M059J (cell line): ENCODE measurements at regions not wholly inside any gene's neighbourhood (a gene's known extent, or its start where the extent isn't known, plus 50 kb on each side); places are given as distances from the start of the nearest gene placed in this dataset.
A peak's percentile ranks its signal among the peaks of the same experiment; 100 is the strongest.

Experiments
- DNase-seq: peaks from one replicate; pipeline ENCODE4 v3.0.0-alpha.2; 2012; ENCODE audit warnings: low read depth

DNA sequence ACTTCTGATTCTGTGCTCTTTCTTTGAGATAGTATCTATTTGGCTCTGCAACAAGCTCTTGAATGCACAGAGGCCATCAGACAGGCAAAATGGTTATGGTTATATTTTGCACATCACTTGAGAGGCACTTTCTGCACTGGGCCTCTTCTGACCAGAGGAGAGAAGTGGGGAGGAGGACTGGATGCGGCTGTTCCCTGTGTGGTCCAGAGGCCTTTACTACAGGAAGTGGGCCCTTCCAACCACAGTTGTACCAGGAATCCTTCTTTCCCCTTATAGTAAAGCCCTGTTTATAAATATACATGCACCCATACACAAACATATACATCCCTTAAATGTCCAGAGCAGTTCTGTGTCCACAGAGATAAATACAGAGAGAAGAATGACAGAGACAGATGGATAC, 182.7 kb upstream of the HHIP start:
- no peak for DNase-seq

- no peak for DNase-seq
Observed at GRCh38 chr4:144463896-144464295, 182.1 kb upstream of the HHIP start.

GRCh38 chr4:144465546-144465945, 180.4 kb upstream of the HHIP start:
- no peak for DNase-seq

- DNase-seq = no peak
Observed at GRCh38 chr4:144480068-144480467, 165.9 kb upstream of the HHIP start.

GRCh38 chr4:144489831-144490230, 156.1 kb upstream of the HHIP start:
- DNase-seq = no peak

DNA sequence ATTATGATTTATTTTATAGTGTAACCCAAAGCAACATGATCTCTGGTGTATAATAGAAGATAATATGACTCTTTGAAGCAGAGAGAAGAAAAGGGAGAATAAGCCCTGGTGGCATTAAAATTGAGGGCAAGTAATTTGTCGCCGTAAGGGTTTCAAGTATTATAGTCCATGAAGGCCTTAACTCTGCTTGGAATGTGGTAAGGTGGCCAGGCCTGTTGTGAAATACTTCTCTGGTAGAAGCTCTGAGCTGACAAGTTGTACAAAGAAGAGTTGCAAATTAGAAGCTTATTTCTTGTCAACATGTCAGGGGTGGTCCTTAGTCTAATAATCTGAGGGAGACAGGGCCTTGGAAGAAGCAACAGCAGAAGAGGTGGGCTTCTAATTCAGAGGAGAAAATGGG, 151.7 kb upstream of the HHIP start:
- DNase-seq = no peak

DNA sequence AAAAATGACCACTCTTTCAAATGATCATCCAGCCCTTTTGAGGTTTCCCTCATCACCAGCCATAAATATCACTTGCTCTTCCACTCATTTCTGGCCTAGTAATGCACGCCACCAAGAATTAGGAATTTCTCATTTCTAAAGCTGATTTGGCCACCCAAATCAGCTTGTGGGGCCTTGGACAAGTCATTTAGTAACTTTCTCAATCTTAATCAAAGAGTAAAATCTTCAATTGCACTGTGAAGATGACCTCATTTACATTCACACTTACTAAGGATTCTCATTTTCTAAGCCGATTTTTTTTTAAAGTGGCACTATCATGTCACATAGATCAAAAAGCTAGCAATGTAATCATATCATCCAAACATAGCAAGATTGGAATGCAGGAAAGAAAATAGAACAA, 150.0 kb upstream of the HHIP start:
- no peak for DNase-seq

DNA sequence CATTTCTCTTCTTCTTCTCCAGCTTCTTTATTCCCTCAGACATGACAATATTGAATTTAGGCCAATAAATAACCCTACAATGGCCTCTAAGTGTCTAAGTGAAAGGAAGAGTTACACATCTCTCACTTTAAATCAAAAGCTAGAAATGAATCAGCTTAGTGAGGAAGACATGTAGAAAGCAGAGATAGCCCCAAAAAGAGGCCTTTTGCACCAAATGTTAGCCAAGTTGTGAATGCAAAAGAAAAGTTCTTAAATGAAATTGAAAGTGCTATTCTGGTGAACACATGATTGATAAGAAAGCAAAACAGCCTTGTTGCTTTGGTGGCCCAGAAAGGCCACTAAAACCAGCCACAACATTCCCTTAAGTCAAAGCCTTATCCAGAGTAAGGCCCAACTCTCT, 146.2 kb upstream of the HHIP start:
- no peak for DNase-seq

- no peak for DNase-seq
Observed at GRCh38 chr4:144501231-144501780, 144.7 kb upstream of the HHIP start.

- peak; percentile 13 for DNase-seq
Observed at GRCh38 chr4:144504883-144505282, 141.1 kb upstream of the HHIP start.

DNA sequence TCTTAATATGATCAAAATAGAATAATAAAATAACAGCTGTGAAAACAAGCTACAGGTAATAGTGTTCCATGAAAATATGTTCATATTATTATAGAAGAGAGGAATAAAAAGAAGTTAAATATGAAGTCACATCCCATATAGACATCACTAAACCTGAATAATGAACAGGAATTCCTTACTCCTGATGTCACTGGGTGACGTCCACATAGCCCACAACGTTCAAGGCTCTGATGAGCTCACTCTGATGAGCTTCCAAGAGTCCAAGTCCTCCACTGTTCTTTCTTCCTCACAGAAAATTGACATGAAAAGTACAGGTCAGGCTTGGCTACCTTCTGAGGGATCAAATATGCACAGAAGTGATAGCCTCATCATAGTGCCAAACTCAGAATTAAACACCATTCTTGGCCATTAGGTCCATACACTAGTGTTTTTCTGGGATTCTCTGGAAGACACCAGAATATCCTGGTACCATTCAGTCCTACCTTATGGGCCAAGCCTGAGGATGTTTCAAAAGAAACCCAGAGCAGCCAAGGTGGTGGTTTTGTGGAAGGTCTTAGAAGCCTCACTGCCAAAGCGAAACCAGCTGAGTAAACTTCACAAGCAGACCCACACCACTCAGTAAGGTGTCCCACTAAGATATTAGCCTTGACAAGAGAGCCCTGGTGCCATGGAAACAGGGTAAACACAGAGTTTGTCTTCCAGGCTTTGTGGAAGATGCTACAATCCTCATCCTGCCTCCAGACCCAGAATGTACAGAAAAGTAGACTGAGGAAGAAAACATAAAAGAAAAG, 138.4 kb upstream of the HHIP start:
- no peak for DNase-seq

- DNase-seq = no peak
Observed at GRCh38 chr4:144509088-144510015, 136.6 kb upstream of the HHIP start.

DNA sequence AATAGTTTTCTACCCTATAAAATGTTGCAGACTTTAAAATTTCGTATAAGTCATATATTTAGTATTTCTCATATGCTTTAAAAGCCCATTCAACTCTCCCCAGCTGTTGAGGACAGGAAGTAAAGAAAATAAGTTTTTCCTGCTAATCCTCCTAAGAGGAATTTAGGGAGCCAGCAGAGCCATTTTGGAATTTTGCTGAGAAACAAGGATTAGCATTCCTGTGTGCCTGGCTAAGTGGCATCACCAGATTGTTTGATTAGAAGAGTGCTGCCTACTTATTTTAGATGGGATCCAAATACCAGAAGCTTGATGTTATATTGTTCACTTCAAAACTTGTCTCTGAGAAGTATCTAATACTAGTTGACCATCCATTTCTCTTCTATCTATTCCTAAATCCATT, 131.2 kb upstream of the HHIP start:
- no peak for DNase-seq

GRCh38 chr4:144518181-144518895, 127.6 kb upstream of the HHIP start:
- no peak for DNase-seq

DNA sequence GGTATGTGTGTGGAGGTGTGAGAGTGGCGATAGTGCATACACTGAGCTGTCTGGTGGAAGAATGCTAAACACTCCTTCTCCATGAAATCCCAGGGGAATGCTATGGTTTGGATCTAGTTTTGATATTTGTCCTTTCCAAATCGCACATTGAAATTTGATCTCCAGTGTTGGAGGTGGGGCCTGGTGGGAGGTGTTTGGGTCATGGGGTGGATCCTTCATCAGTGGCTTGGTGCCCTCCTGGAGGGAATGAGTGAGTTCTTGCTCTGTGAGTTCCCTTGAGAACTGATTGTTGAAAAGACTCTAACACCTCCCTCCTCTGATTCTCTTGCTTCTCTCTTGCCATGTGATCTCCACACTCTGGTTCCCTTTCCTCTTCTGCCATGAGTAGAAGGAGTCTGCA, 114.1 kb upstream of the HHIP start:
- DNase-seq = no peak

DNA sequence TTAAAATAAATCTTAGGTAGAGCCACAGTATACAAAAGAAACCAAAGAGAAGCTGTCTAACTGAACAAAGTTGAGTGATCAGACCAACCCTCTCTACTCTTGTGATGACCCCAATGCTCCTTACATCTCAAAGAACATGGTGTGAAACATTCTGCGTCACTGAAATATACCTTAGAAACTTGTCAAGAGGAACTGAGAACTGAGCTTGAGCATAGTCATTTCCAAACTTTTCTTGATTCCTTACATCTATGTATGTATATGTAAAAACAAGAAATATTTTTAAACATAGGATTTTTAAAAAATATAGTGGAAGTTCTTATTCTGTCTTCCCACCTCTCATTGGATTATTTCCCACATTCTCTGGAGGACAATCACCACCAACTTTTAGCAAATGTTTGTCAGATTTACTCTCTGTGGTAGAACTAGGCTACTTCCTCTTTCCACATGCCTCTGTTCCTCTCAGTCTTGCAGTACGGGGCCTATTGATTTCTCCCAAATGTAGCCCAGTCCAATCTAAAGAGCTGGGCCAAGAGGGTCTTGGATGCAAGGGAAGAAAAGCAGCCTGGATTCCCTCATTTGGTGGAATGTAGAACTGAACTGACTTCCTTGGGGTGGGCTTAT, 98.2 kb upstream of the HHIP start:
- no peak for DNase-seq

- no peak for DNase-seq
Observed at GRCh38 chr4:144556636-144557035, 89.3 kb upstream of the HHIP start.

- DNase-seq = no peak
Observed at GRCh38 chr4:144557404-144557803, 88.6 kb upstream of the HHIP start.

- DNase-seq = no peak
Observed at GRCh38 chr4:144562019-144562705, 83.8 kb upstream of the HHIP start.

- DNase-seq = no peak
Observed at GRCh38 chr4:144564358-144564757, 81.6 kb upstream of the HHIP start.
